Ovary (tissue), 7 donors: ENCODE measurements at regions not wholly inside any gene's neighbourhood (a gene's known extent, or its start where the extent isn't known, plus 50 kb on each side); places are given as distances from the start of the nearest gene placed in this dataset.
"Not testable (repeated sequence)": the region's sequence is repeated elsewhere in the genome, so short reads cannot be mapped to it uniquely, and the experiment has no call there.

Experiments used
- DNase-seq, 5 donors: peaks; one replicate each; pipeline ENCODE4 v3.0.0-alpha.2; 2019 to 2020
- H3K27ac ChIP-seq, 2 donors: fragments of 200-600 bp; one replicate each; pipeline versions ENCODE4 v1.5.1 to v1.8.0; 2019 to 2022
- H3K27me3 ChIP-seq: fragments of 200-600 bp; one replicate; pipeline ENCODE4 v1.8.0; 2022
- H3K36me3 ChIP-seq: fragments of 200-600 bp; sonication (generic); one replicate; pipeline ENCODE4 v1.5.1; 2019
- H3K4me1 ChIP-seq: one replicate; pipeline ENCODE4 v1.8.1; 2013; ENCODE audit warnings: mild to moderate bottlenecking, moderate library complexity; ENCODE audit not compliant: insufficient read depth
- H3K4me3 ChIP-seq: fragments of 200-600 bp; sonication (generic); one replicate; pipeline ENCODE4 v1.5.1; 2017
- H3K9me3 ChIP-seq, 2 donors: fragments of 200-600 bp in 1 of 2; sonication (generic) in 1 of 2; one replicate each; pipeline versions ENCODE4 v1.5.1 to v1.8.1; 2013 to 2019; ENCODE audit warnings: mild to moderate bottlenecking in 1 of 2, moderate library complexity in 1 of 2
- CTCF ChIP-seq, 3 donors: fragments of 450-650 bp in 2 of 3; fragments of 200-600 bp in 1 of 3; IDR thresholded peaks; one replicate each; pipeline versions ENCODE4 v1.5.1 to v1.8.0; 2016 to 2022; ENCODE audit warnings: antibody characterized with exemption in 3 of 3, mild to moderate bottlenecking in 1 of 3
- EP300 ChIP-seq: sonication (generic); formaldehyde crosslinking; IDR thresholded peaks from one replicate; pipeline ENCODE4 v1.6.1; 2017; ENCODE audit warnings: antibody characterized with exemption
- POLR2A ChIP-seq: fragments of 450-650 bp; IDR thresholded peaks from one replicate; pipeline ENCODE4 v1.6.1; 2017; ENCODE audit warnings: antibody characterized with exemption, mild to moderate bottlenecking, moderate library complexity
- WGBS, 3 donors: extraction: QIAGEN DNeasy Blood & Tissue Kit in 1 of 3; methylation state at CpG; one replicate each; pipeline versions ENCODE4 v1.1.5 to v1.1.7; 2013 to 2017; 5-methylcytosine and 5-hydroxymethylcytosine counted together
- intact Hi-C, 4 donors: fragments of 100-400 bp; cut with DNase I; formaldehyde crosslinking; loops; one replicate each; pipeline versions ENCODE4 v1.11.0 to v1.15.1; 2022 to 2023
- donor health status: DM: no; HTN: no; CAD: no; lungs with moderate emphysema.
- donor health status: DM: no; HTN: no; CAD: no.
- donor health status: Bipolar disorder and iron deficiency.
- donor health status: DM: no; HTN: no; CAD: no.
- donor health status: DM: yes; HTN: yes; CAD: no.

- intact Hi-C loops, result no loop called here
- 42 to 65% (median 65%) methylated on average over 1 of the region's 1 CpG for whole genome bisulfite sequencing, 3 donors
- TF ChIP-seq CTCF (IDR thresholded peaks at IDR 0.05) (no peak), POLR2A (no peak), EP300 (no peak)
- no peaks in the 10 kb centered on the region for H3K27me3 ChIP-seq
- H3K4me3 ChIP-seq, result no peak overlapping the region
- H3K9me3 ChIP-seq, result no peaks in the 10 kb centered on the region
- H3K36me3 ChIP-seq, result no peaks in the 10 kb centered on the region
- DNase-seq, result no peak
- no peaks in the 10 kb centered on the region for H3K4me1 ChIP-seq
- no peak overlapping the region for H3K27ac ChIP-seq
Measured at GRCh38 chr15:37425541-37425940, 325.2 kb upstream of the MEIS2 start.

- H3K4me1 ChIP-seq, H3K27me3 ChIP-seq, intact Hi-C loops, H3K9me3 ChIP-seq, H3K36me3 ChIP-seq, DNase-seq, H3K4me3 ChIP-seq, H3K27ac ChIP-seq: not testable (repeated sequence)
- WGBS, 3 donors, result 82 to 87% (median 83%) methylated on average over 8 to 12 of the region's 12 CpGs
Measured at GRCh38 chr15:37427393-37427792, 327.0 kb upstream of the MEIS2 start.

GRCh38 chr15:37446921-37447320 lies 346.6 kb upstream of the MEIS2 start:
- TF ChIP-seq POLR2A (no peak), CTCF (IDR thresholded peaks at IDR 0.05) (no peak), EP300 (no peak)
- Histone ChIP-seq H3K4me1 (no peaks in the 10 kb centered on the region), H3K4me3 (no peak overlapping the region), H3K9me3 (no peaks in the 10 kb centered on the region), H3K27me3 (peaks cover 4% of the 10 kb centered on the region), H3K36me3 (no peaks in the 10 kb centered on the region), H3K27ac (no peak overlapping the region)
- intact Hi-C loops, result no loop called here
- 86 to 97% (median 90%) methylated on average over 2 of the region's 2 CpGs for WGBS, 3 donors
- DNase-seq, result no peak

GRCh38 chr15:37452498-37452897 lies 352.1 kb upstream of the MEIS2 start:
- DNase-seq, result no peak
- no peaks in the 10 kb centered on the region for H3K4me1 ChIP-seq
- 78 to 100% (median 92%) methylated on average over 1 of the region's 1 CpG for WGBS, 3 donors
- TF ChIP-seq POLR2A (no peak), CTCF (IDR thresholded peaks at IDR 0.05) (no peak), EP300 (no peak)
- H3K4me3 ChIP-seq, result no peak overlapping the region
- H3K9me3 ChIP-seq, result no peaks in the 10 kb centered on the region
- intact Hi-C loops, result no loop called here
- H3K27me3 ChIP-seq, result no peaks in the 10 kb centered on the region
- H3K36me3 ChIP-seq, result no peaks in the 10 kb centered on the region
- no peak overlapping the region for H3K27ac ChIP-seq

GRCh38 chr15:37480482-37480881 lies 380.1 kb upstream of the MEIS2 start:
- Histone ChIP-seq H3K27me3 (no peaks in the 10 kb centered on the region), H3K9me3 (no peaks in the 10 kb centered on the region), H3K4me1 (no peaks in the 10 kb centered on the region), H3K4me3 (no peak overlapping the region), H3K36me3 (no peaks in the 10 kb centered on the region), H3K27ac (no peak overlapping the region)
- 52 to 75% (median 60%) methylated on average over 3 of the region's 3 CpGs for WGBS, 3 donors
- no peak for DNase-seq
- no peak for TF ChIP-seq POLR2A
- TF ChIP-seq EP300, result no peak
- no peak for TF ChIP-seq CTCF (IDR thresholded peaks at IDR 0.05)
- intact Hi-C loops, result no loop called here
